GM21529 (cell line): ENCODE measurements at regions not wholly inside any gene's neighbourhood (a gene's known extent, or its start where the extent isn't known, plus 50 kb on each side); places are given as distances from the start of the nearest gene placed in this dataset.
"Not testable (repeated sequence)": the region's sequence is repeated elsewhere in the genome, so short reads cannot be mapped to it uniquely, and the experiment has no call there.

ENCODE experiments used
- ATAC-seq: cut with Tn5 transposase; IDR thresholded peaks from one replicate; pipeline ENCODE4 v1.9.1; 2021; ENCODE audit not compliant: unreplicated experiment

- no peak for ATAC-seq
Measured at GRCh38 chr1:195278644-195279043, 1329.6 kb downstream of the KCNT2 start.

- no peak for ATAC-seq
Measured at GRCh38 chr1:195275710-195276109, 1332.5 kb downstream of the KCNT2 start.

- no peak for ATAC-seq
Measured at GRCh38 chr1:195251900-195252299, 1356.3 kb downstream of the KCNT2 start.

- no peak for ATAC-seq
Measured at GRCh38 chr1:195243492-195243891, 1364.7 kb downstream of the KCNT2 start.

GRCh38 chr1:195241066-195241465 is 1367.2 kb downstream of the KCNT2 start:
- ATAC-seq, result no peak

- ATAC-seq, result no peak
Measured at GRCh38 chr1:195238313-195238712, 1369.9 kb downstream of the KCNT2 start.

GRCh38 chr1:195236991-195237889 is 1371.0 kb downstream of the KCNT2 start:
- no peak for ATAC-seq

- ATAC-seq, result no peak
Measured at GRCh38 chr1:195218428-195219212, 1389.6 kb downstream of the KCNT2 start.

- no peak for ATAC-seq
Measured at GRCh38 chr1:195202241-195202640, 1406.0 kb downstream of the KCNT2 start.

- ATAC-seq, result no peak
Measured at GRCh38 chr1:195200772-195201171, 1407.5 kb downstream of the KCNT2 start.

GRCh38 chr1:195197116-195197515 is 1411.1 kb downstream of the KCNT2 start:
- ATAC-seq, result no peak

- peak; percentile 97 for ATAC-seq
Measured at GRCh38 chr1:195195423-195196057, 1412.7 kb downstream of the KCNT2 start.

GRCh38 chr1:195193134-195193533 is 1415.1 kb downstream of the KCNT2 start:
- ATAC-seq, result no peak

- ATAC-seq, result no peak
Measured at GRCh38 chr1:195188821-195189220, 1419.4 kb downstream of the KCNT2 start.

- no peak for ATAC-seq
Measured at GRCh38 chr1:195186544-195186943, 1421.7 kb downstream of the KCNT2 start.

GRCh38 chr1:195185736-195186135 is 1422.5 kb downstream of the KCNT2 start:
- ATAC-seq, result no peak

- ATAC-seq, result no peak
Measured at GRCh38 chr1:195185321-195185720, 1422.9 kb downstream of the KCNT2 start.

GRCh38 chr1:195173753-195174152 is 1434.5 kb downstream of the KCNT2 start:
- ATAC-seq, result no peak

- not testable (repeated sequence) for ATAC-seq
Measured at GRCh38 chr1:195159795-195160194, 1448.4 kb downstream of the KCNT2 start.

GRCh38 chr1:195158091-195158490 is 1450.1 kb downstream of the KCNT2 start:
- ATAC-seq, result no peak

GRCh38 chr1:195153107-195153506 is 1455.1 kb downstream of the KCNT2 start:
- ATAC-seq, result no peak

- no peak for ATAC-seq
Measured at GRCh38 chr1:195150768-195151167, 1457.5 kb downstream of the KCNT2 start.
